Astrocyte (in vitro differentiated cells and primary cell): ENCODE measurements at regions not wholly inside any gene's neighbourhood (a gene's known extent, or its start where the extent isn't known, plus 50 kb on each side); places are given as distances from the start of the nearest gene placed in this dataset.

ENCODE experiments used
- EZH2 ChIP-seq: IDR thresholded peaks from 2 replicates; pipeline ENCODE4 v1.6.1; 2012; ENCODE audit warnings: mild to moderate bottlenecking, low read length, inconsistent platforms; ENCODE audit not compliant: insufficient read depth
- TF ChIP-seq, protein P1 (sequence below): IDR thresholded peaks from 2 replicates; pipeline ENCODE4 v1.5.1; 2011; ENCODE audit warnings: low read depth, mild to moderate bottlenecking, inconsistent platforms, low read length, moderate library complexity; ENCODE audit not compliant: insufficient read depth

GRCh38 chr5:56329652-56330051, 96.5 kb upstream of the ANKRD55 start:
- TF ChIP-seq, protein P1, sequence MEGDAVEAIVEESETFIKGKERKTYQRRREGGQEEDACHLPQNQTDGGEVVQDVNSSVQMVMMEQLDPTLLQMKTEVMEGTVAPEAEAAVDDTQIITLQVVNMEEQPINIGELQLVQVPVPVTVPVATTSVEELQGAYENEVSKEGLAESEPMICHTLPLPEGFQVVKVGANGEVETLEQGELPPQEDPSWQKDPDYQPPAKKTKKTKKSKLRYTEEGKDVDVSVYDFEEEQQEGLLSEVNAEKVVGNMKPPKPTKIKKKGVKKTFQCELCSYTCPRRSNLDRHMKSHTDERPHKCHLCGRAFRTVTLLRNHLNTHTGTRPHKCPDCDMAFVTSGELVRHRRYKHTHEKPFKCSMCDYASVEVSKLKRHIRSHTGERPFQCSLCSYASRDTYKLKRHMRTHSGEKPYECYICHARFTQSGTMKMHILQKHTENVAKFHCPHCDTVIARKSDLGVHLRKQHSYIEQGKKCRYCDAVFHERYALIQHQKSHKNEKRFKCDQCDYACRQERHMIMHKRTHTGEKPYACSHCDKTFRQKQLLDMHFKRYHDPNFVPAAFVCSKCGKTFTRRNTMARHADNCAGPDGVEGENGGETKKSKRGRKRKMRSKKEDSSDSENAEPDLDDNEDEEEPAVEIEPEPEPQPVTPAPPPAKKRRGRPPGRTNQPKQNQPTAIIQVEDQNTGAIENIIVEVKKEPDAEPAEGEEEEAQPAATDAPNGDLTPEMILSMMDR, result no peak
- TF ChIP-seq EZH2, result no peak
